OCI-LY7 (cell line): ENCODE measurements at regions not wholly inside any gene's neighbourhood (a gene's known extent, or its start where the extent isn't known, plus 50 kb on each side); places are given as distances from the start of the nearest gene placed in this dataset.

Experiments used
- BruUV-seq: library from RNA; stranded (reverse); fragments of 400-500 nt; replicated peaks from 2 replicates; lab custom pipeline; 2021; lab: Mats Ljungman, UMichigan
- CTCF ChIA-PET: fragments of 300-600 bp; sonication (Branson Sonifier 250); formaldehyde crosslinking; loops from one replicate; lab custom pipeline; 2022; ENCODE audit warnings: antibody characterized with exemption; ENCODE audit not compliant: unreplicated experiment; lab: Charles Lee
- POLR2A ChIA-PET: fragments of 300-600 bp; sonication (Branson Sonifier 250); formaldehyde crosslinking; loops from one replicate; lab custom pipeline; 2022; ENCODE audit warnings: antibody characterized with exemption; lab: Charles Lee
- DNase-seq: peaks from one replicate; pipeline ENCODE4 v3.0.0-alpha.2; 2015; ENCODE audit warnings: low spot score
- H2AFZ ChIP-seq: fragments of 200-600 bp; sonication (generic), shearing (Covaris generic); 2 replicates; pipeline ENCODE4 v1.6.1; 2014; ENCODE audit warnings: mild to moderate bottlenecking, antibody characterized with exemption, low read length, moderate library complexity
- H3K27ac ChIP-seq: fragments of 200-600 bp; sonication (generic); 2 replicates; pipeline ENCODE4 v1.5.1; 2014; ENCODE audit warnings: mixed run types, low read depth, mild to moderate bottlenecking, moderate library complexity, low read length, inconsistent platforms; ENCODE audit not compliant: poor library complexity, severe bottlenecking
- H3K36me3 ChIP-seq: fragments of 200-600 bp; sonication (generic); 2 replicates; pipeline ENCODE4 v1.6.1; 2014; ENCODE audit warnings: mild to moderate bottlenecking, antibody characterized with exemption, low read length, moderate library complexity, mixed read lengths; ENCODE audit not compliant: insufficient read depth
- H3K4me1 ChIP-seq: fragments of 200-600 bp; sonication (generic); 2 replicates; pipeline ENCODE4 v1.5.1; 2014; ENCODE audit warnings: mild to moderate bottlenecking, low read length; ENCODE audit not compliant: insufficient read depth, poor library complexity, severe bottlenecking
- H3K4me2 ChIP-seq: fragments of 200-600 bp; sonication (generic); 2 replicates; pipeline ENCODE4 v1.6.1; 2014; ENCODE audit warnings: mild to moderate bottlenecking, low read length
- H3K4me3 ChIP-seq: fragments of 200-600 bp; sonication (generic); 2 replicates; pipeline ENCODE4 v1.5.1; 2014; ENCODE audit warnings: mild to moderate bottlenecking, low read depth, low read length; ENCODE audit not compliant: poor library complexity, severe bottlenecking
- H3K79me2 ChIP-seq: fragments of 200-600 bp; sonication (generic); 2 replicates; pipeline ENCODE4 v1.6.1; 2016; ENCODE audit warnings: low read depth, mild to moderate bottlenecking, low read length, moderate library complexity, mixed read lengths; ENCODE audit not compliant: insufficient read depth
- H3K9me2 ChIP-seq: fragments of 200-600 bp; sonication (generic); 2 replicates; pipeline ENCODE4 v1.6.1; 2016; ENCODE audit warnings: mild to moderate bottlenecking, low read length, mixed read lengths; ENCODE audit not compliant: insufficient read depth
- H3K9me3 ChIP-seq: fragments of 200-600 bp; sonication (generic); 2 replicates; pipeline ENCODE4 v1.6.1; 2014; ENCODE audit warnings: mild to moderate bottlenecking, mixed run types, low read length, mixed read lengths
- H4K20me1 ChIP-seq: fragments of 200-600 bp; sonication (generic); 2 replicates; pipeline ENCODE4 v1.6.1; 2014; ENCODE audit warnings: mild to moderate bottlenecking, antibody characterized with exemption, low read length, moderate library complexity, mixed read lengths; ENCODE audit not compliant: insufficient read depth
- EZH2phosphoT487 ChIP-seq: fragments of 200-600 bp; sonication (generic); IDR thresholded peaks from 2 replicates; pipeline ENCODE4 v1.6.1; 2018; ENCODE audit warnings: low read depth, borderline replicate concordance, mild to moderate bottlenecking, mixed run types, antibody characterized with exemption, low read length, moderate library complexity, mixed read lengths
- intact Hi-C: fragments of 100-400 bp; cut with micrococcal nuclease; formaldehyde crosslinking; loops from one replicate; pipeline ENCODE4 v1.10.0; 2022; ENCODE audit not compliant: unreplicated experiment
- TF ChIP-seq, protein P1 (sequence below): fragments of 200-600 bp; sonication (generic); conservative IDR thresholded peaks from 2 replicates; pipeline ENCODE4 v1.5.1; 2014; ENCODE audit warnings: mild to moderate bottlenecking, antibody characterized with exemption, low read length, moderate library complexity, mixed read lengths

DNA sequence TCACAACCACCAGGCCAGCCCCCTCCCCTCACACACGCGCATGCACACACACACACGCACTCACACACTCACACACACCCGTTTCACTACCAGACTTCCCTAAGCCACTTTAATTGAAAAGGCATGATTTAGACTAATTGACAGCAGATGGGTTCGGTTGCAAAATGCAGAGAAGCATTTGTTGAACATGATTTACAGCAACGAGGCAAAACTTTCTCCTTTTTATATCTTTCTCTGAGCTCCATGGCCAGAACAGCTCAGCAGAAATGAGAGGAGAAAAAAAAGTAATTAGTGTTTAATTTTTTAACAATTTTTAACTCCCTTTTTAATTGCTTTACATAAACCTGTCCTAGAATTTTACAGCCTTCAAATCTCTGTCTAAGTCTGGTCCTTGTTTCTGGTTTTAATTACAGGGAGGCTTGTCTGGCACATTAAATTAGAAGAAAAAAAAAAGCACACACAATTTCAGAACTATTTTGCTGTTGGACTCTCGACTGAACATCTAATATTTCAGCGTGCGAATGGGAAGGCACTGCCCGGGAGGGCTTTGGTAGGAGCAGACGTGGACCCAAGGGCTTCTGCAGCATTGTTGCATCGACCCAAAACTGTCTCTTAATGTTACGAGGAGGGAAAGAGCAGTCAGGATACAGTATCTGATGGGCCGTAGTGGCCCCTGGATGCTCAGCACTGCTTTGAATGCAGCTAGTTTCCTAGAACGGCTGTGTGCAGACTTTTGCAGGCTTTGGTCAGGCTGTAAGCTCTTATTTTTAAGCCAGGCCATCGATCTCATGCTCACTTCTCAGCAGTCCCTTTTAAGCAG, 255.9 kb downstream of the SOX9 start:
- TF ChIP-seq, protein P1, sequence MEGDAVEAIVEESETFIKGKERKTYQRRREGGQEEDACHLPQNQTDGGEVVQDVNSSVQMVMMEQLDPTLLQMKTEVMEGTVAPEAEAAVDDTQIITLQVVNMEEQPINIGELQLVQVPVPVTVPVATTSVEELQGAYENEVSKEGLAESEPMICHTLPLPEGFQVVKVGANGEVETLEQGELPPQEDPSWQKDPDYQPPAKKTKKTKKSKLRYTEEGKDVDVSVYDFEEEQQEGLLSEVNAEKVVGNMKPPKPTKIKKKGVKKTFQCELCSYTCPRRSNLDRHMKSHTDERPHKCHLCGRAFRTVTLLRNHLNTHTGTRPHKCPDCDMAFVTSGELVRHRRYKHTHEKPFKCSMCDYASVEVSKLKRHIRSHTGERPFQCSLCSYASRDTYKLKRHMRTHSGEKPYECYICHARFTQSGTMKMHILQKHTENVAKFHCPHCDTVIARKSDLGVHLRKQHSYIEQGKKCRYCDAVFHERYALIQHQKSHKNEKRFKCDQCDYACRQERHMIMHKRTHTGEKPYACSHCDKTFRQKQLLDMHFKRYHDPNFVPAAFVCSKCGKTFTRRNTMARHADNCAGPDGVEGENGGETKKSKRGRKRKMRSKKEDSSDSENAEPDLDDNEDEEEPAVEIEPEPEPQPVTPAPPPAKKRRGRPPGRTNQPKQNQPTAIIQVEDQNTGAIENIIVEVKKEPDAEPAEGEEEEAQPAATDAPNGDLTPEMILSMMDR = no peak
- no peak for TF ChIP-seq EZH2phosphoT487
- intact Hi-C loops = no loop called here
- ChIA-PET POLR2A (interaction anchor here (0.5 kb wide), 1 partner anchor 603 kb away, joined by 3 read pairs; no protein-coding TSS in a partner anchor), CTCF (no interaction called here)
- Histone ChIP-seq H4K20me1 (no peaks in the 10 kb centered on the region), H3K27ac (no peak overlapping the region), H3K4me3 (no peak overlapping the region), H3K9me3 (no peaks in the 10 kb centered on the region), H3K79me2 (no peaks in the 10 kb centered on the region), H2AFZ (no peak overlapping the region), H3K4me1 (no peaks in the 10 kb centered on the region), H3K9me2 (no peaks in the 10 kb centered on the region), H3K4me2 (no peak overlapping the region), H3K36me3 (no peaks in the 10 kb centered on the region)
- no peak for DNase-seq
- BruUV-seq = no TSS peak

DNA sequence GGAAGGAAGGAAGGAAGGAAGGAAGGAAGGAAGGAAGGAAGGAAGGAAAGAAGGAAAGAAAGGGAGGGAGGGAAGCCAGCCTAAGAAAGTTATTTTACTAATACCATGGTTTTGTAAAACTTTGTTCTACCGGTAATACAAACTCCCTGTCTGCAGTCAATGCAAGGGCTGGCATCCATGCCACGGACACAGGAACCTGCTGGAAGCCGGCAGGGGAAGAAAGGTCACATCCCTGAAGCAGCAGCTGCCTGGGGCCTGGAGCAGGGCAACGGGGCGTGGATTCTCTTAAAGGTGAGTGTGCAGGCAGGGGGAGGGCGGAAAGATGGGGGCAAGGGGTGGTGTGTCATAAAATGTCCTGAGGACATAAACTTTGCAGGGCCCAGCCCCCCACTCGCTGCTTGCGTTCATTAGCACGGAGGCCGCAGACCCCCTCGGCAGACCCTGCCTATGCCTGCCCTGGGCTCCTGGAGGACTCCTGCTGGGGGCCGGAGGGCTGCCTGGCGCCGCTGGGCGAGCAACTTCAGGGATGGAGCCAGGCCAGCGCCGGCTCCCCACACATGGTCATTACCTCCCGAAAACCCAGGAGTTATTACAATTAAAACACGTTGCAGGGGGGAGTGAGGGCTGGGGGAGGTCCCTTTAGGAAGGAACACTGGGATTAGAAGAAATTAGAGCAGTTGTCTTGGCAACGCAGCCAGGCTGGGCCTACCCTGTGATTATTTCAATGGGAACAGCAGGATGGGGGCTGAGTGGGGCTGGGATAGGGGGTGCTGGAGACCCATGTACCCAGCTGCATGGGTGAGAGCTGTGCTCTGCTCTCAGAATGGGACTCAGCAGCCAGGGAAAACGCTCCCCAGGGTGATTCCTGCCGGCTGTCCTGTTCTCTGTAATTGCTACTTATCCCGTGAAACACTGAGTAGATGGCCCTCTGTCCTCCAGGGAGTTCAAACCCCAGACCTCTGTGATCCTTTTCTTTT, 257.9 kb downstream of the SOX9 start:
- Histone ChIP-seq H3K4me2 (no peak overlapping the region), H3K9me3 (no peaks in the 10 kb centered on the region), H3K79me2 (no peaks in the 10 kb centered on the region), H3K9me2 (no peaks in the 10 kb centered on the region), H3K27ac (no peak overlapping the region), H3K36me3 (no peaks in the 10 kb centered on the region), H4K20me1 (no peaks in the 10 kb centered on the region), H2AFZ (no peak overlapping the region), H3K4me3 (no peak overlapping the region), H3K4me1 (no peaks in the 10 kb centered on the region)
- ChIA-PET POLR2A (no interaction called here), CTCF (no interaction called here)
- no peak for TF ChIP-seq EZH2phosphoT487
- TF ChIP-seq, protein P1 = no peak
- BruUV-seq = no TSS peak
- no peak for DNase-seq
- intact Hi-C loops = no loop called here
